HEK293 (cell line): ENCODE measurements at regions not wholly inside any gene's neighbourhood (a gene's known extent, or its start where the extent isn't known, plus 50 kb on each side); places are given as distances from the start of the nearest gene placed in this dataset.

ENCODE experiments used
- CTCF ChIA-PET: fragments of 350-600 bp; formaldehyde crosslinking; extraction: SDS; loops from one replicate; lab custom pipeline; 2021; ENCODE audit warnings: antibody characterized with exemption; lab: Yijun Ruan, JAX
- POLR2A ChIA-PET: fragments of 300-600 bp; formaldehyde crosslinking; extraction: SDS; loops from one replicate; lab custom pipeline; 2020; ENCODE audit warnings: antibody characterized with exemption, inconsistent platforms; lab: Yijun Ruan, JAX
- H3K27ac ChIP-seq: fragments of 200-500 bp; sonication (Bioruptor generic); 2 replicates; pipeline ENCODE4 v1.5.1; 2014; ENCODE audit warnings: low read depth, low read length, control low read depth, inconsistent platforms; ENCODE audit errors: extremely low read depth
- H3K36me3 ChIP-seq, 2 experiments: fragments of 200-500 bp in 1 of 2; sonication (Bioruptor generic) in 1 of 2; 1 replicate in 1 of 2; 2 replicates in 1 of 2; pipeline ENCODE4 v1.5.1; 2014 to 2017; ENCODE audit warnings: inconsistent platforms in 2 of 2, low read length in 2 of 2; ENCODE audit not compliant: control insufficient read depth in 2 of 2, insufficient read depth in 1 of 2
- H3K4me1 ChIP-seq: fragments of 200-500 bp; sonication (Bioruptor generic); 2 replicates; pipeline ENCODE4 v1.5.1; 2014; ENCODE audit warnings: mild to moderate bottlenecking, low read length, inconsistent platforms; ENCODE audit not compliant: control insufficient read depth, insufficient read depth
- H3K4me3 ChIP-seq: 2 replicates; pipeline ENCODE4 v1.5.1; 2011; ENCODE audit warnings: low read depth, mild to moderate bottlenecking, control low read depth, low read length, moderate library complexity
- H3K9me3 ChIP-seq: fragments of 200-500 bp; sonication (Bioruptor generic); 2 replicates; pipeline ENCODE4 v1.5.1; 2014; ENCODE audit warnings: low read depth, low read length, inconsistent platforms; ENCODE audit not compliant: control insufficient read depth, insufficient read depth
- GLI4 ChIP-seq: fragments of 450-650 bp; formaldehyde crosslinking; IDR thresholded peaks from 2 replicates; pipeline ENCODE4 v1.5.1; 2016; ENCODE audit warnings: missing biosample characterization, missing genetic modification characterization
- HIC1 ChIP-seq: fragments of 450-650 bp; formaldehyde crosslinking; IDR thresholded peaks from 2 replicates; pipeline ENCODE4 v1.5.1; 2016; ENCODE audit warnings: missing biosample characterization, missing genetic modification characterization
- HOXA7 ChIP-seq: sonication (generic); formaldehyde crosslinking; IDR thresholded peaks from 2 replicates; pipeline ENCODE4 v1.8.1; 2022; ENCODE audit warnings: missing genetic modification reagents, borderline replicate concordance
- KLF1 ChIP-seq: fragments of 450-650 bp; formaldehyde crosslinking; IDR thresholded peaks from 2 replicates; pipeline ENCODE4 v1.5.1; 2016; ENCODE audit warnings: missing biosample characterization, missing genetic modification characterization
- KLF10 ChIP-seq: fragments of 450-650 bp; IDR thresholded peaks from 2 replicates; pipeline ENCODE4 v1.5.1; 2018; ENCODE audit warnings: missing biosample characterization, mild to moderate bottlenecking, missing genetic modification characterization
- KLF16 ChIP-seq: fragments of 450-650 bp; formaldehyde crosslinking; IDR thresholded peaks from 2 replicates; pipeline ENCODE4 v1.5.1; 2017; ENCODE audit warnings: missing biosample characterization, missing genetic modification characterization
- SCRT1 ChIP-seq: fragments of 450-650 bp; formaldehyde crosslinking; IDR thresholded peaks from 2 replicates; pipeline ENCODE4 v1.5.1; 2016; ENCODE audit warnings: missing biosample characterization, missing genetic modification characterization, borderline replicate concordance
- SP2 ChIP-seq: fragments of 450-650 bp; formaldehyde crosslinking; IDR thresholded peaks from 2 replicates; pipeline ENCODE4 v1.5.1; 2016; ENCODE audit warnings: missing biosample characterization, missing genetic modification characterization
- YY1 ChIP-seq: fragments of 450-650 bp; formaldehyde crosslinking; IDR thresholded peaks from 2 replicates; pipeline ENCODE4 v1.5.1; 2018; ENCODE audit warnings: missing biosample characterization, missing genetic modification characterization
- ZBTB8A ChIP-seq: fragments of 450-650 bp; formaldehyde crosslinking; IDR thresholded peaks from 2 replicates; pipeline ENCODE4 v1.5.1; 2016; ENCODE audit warnings: missing biosample characterization, missing genetic modification characterization
- ZEB2 ChIP-seq: fragments of 450-650 bp; formaldehyde crosslinking; IDR thresholded peaks from 2 replicates; pipeline ENCODE4 v1.5.1; 2016; ENCODE audit warnings: missing biosample characterization, missing genetic modification characterization
- ZFHX2 ChIP-seq: fragments of 450-650 bp; formaldehyde crosslinking; conservative IDR thresholded peaks from 2 replicates; pipeline ENCODE4 v1.5.1; 2016; ENCODE audit warnings: missing biosample characterization, missing genetic modification characterization
- ZNF121 ChIP-seq: fragments of 450-650 bp; formaldehyde crosslinking; IDR thresholded peaks from 2 replicates; pipeline ENCODE4 v1.5.1; 2016; ENCODE audit warnings: missing biosample characterization, missing genetic modification characterization
- ZNF155 ChIP-seq: fragments of 450-650 bp; formaldehyde crosslinking; IDR thresholded peaks from 2 replicates; pipeline ENCODE4 v1.5.1; 2016; ENCODE audit warnings: missing biosample characterization, missing genetic modification characterization
- ZNF184 ChIP-seq: fragments of 450-650 bp; IDR thresholded peaks from 2 replicates; pipeline ENCODE4 v1.5.1; 2018; ENCODE audit warnings: missing biosample characterization, mild to moderate bottlenecking, missing genetic modification characterization
- ZNF2 ChIP-seq: fragments of 450-650 bp; formaldehyde crosslinking; IDR thresholded peaks from 2 replicates; pipeline ENCODE4 v1.5.1; 2016; ENCODE audit warnings: missing biosample characterization, missing genetic modification characterization
- ZNF23 ChIP-seq: fragments of 450-650 bp; formaldehyde crosslinking; IDR thresholded peaks from 2 replicates; pipeline ENCODE4 v1.5.1; 2016; ENCODE audit warnings: missing biosample characterization, missing genetic modification characterization, borderline replicate concordance
- ZNF24 ChIP-seq: fragments of 450-650 bp; formaldehyde crosslinking; IDR thresholded peaks from 2 replicates; pipeline ENCODE4 v1.5.1; 2016; ENCODE audit warnings: missing biosample characterization, missing genetic modification characterization
- ZNF335 ChIP-seq: fragments of 450-650 bp; formaldehyde crosslinking; conservative IDR thresholded peaks from 2 replicates; pipeline ENCODE4 v1.5.1; 2016; ENCODE audit warnings: missing biosample characterization, missing genetic modification characterization
- ZNF350 ChIP-seq: fragments of 450-650 bp; formaldehyde crosslinking; IDR thresholded peaks from 2 replicates; pipeline ENCODE4 v1.5.0; 2017; ENCODE audit warnings: missing biosample characterization, mild to moderate bottlenecking, missing genetic modification characterization
- ZNF416 ChIP-seq: fragments of 450-650 bp; formaldehyde crosslinking; IDR thresholded peaks from 2 replicates; pipeline ENCODE4 v1.5.1; 2016; ENCODE audit warnings: missing biosample characterization, missing genetic modification characterization
- ZNF48 ChIP-seq: fragments of 450-650 bp; formaldehyde crosslinking; IDR thresholded peaks from 2 replicates; pipeline ENCODE4 v1.5.1; 2016; ENCODE audit warnings: missing biosample characterization, missing genetic modification characterization
- ZNF600 ChIP-seq: fragments of 450-650 bp; formaldehyde crosslinking; IDR thresholded peaks from 2 replicates; pipeline ENCODE4 v1.5.1; 2016; ENCODE audit warnings: missing biosample characterization, missing genetic modification characterization
- ZNF626 ChIP-seq: fragments of 450-650 bp; sonication (Bioruptor Pico); formaldehyde crosslinking; IDR thresholded peaks from 2 replicates; pipeline ENCODE4 v1.5.1; 2018; ENCODE audit warnings: missing biosample characterization, missing genetic modification characterization, inconsistent platforms
- ZNF629 ChIP-seq: fragments of 450-650 bp; formaldehyde crosslinking; IDR thresholded peaks from 2 replicates; pipeline ENCODE4 v1.5.1; 2017; ENCODE audit warnings: missing biosample characterization, missing genetic modification characterization
- ZNF664 ChIP-seq: fragments of 450-650 bp; formaldehyde crosslinking; IDR thresholded peaks from 2 replicates; pipeline ENCODE4 v1.5.1; 2016; ENCODE audit warnings: missing biosample characterization, missing genetic modification characterization
- ZNF670 ChIP-seq: fragments of 450-650 bp; formaldehyde crosslinking; IDR thresholded peaks from 2 replicates; pipeline ENCODE4 v1.5.1; 2016; ENCODE audit warnings: missing biosample characterization, missing genetic modification characterization, low read depth
- ZNF747 ChIP-seq: fragments of 450-650 bp; formaldehyde crosslinking; IDR thresholded peaks from 2 replicates; pipeline ENCODE4 v1.5.1; 2016; ENCODE audit warnings: missing biosample characterization, missing genetic modification characterization
- ZNF768 ChIP-seq: fragments of 450-650 bp; formaldehyde crosslinking; IDR thresholded peaks from 2 replicates; pipeline ENCODE4 v1.5.1; 2018; ENCODE audit warnings: missing biosample characterization, mild to moderate bottlenecking, missing genetic modification characterization
- ZSCAN23 ChIP-seq: fragments of 450-650 bp; formaldehyde crosslinking; IDR thresholded peaks from 2 replicates; pipeline ENCODE4 v1.5.1; 2016; ENCODE audit warnings: missing biosample characterization, missing genetic modification characterization

- Histone ChIP-seq H3K27ac (no peak overlapping the region), H3K36me3 (no peaks in the 10 kb centered on the region), H3K9me3 (no peaks in the 10 kb centered on the region), H3K4me1 (no peaks in the 10 kb centered on the region), H3K4me3 (no peak overlapping the region)
- TF ChIP-seq ZNF24 (tag by site-specific recombination) (no peak), SP2 (tag by site-specific recombination) (no peak), ZEB2 (tag by site-specific recombination) (no peak)
- CTCF ChIA-PET, result no interaction called here
- POLR2A ChIA-PET, result no interaction called here
Observed at GRCh38 chr3:145209561-145209960, 951.4 kb downstream of the PLOD2 start.

GRCh38 chr3:145219355-145220235, 941.4 kb downstream of the PLOD2 start:
- no peaks in the 10 kb centered on the region for H3K9me3 ChIP-seq
- no peaks in the 10 kb centered on the region for H3K4me1 ChIP-seq
- CTCF ChIA-PET, result no interaction called here
- H3K4me3 ChIP-seq, result no peak overlapping the region
- H3K36me3 ChIP-seq, result no peaks in the 10 kb centered on the region
- TF ChIP-seq KLF10 (tag by site-specific recombination), result no peak
- TF ChIP-seq ZNF350, result no peak
- no peak for TF ChIP-seq YY1 (tag by site-specific recombination)
- TF ChIP-seq ZBTB8A, result no peak
- no peak for TF ChIP-seq ZNF629
- H3K27ac ChIP-seq, result no peak overlapping the region
- POLR2A ChIA-PET, result no interaction called here

GRCh38 chr3:145224886-145225285, 936.1 kb downstream of the PLOD2 start:
- Histone ChIP-seq H3K27ac (no peak overlapping the region), H3K4me1 (no peaks in the 10 kb centered on the region), H3K36me3 (no peaks in the 10 kb centered on the region), H3K9me3 (no peaks in the 10 kb centered on the region), H3K4me3 (no peak overlapping the region)
- TF ChIP-seq ZFHX2 (tag by site-specific recombination), result no peak
- no peak for TF ChIP-seq ZNF670 (tag by site-specific recombination)
- TF ChIP-seq KLF16 (tag by site-specific recombination), result no peak
- TF ChIP-seq ZNF184, result no peak
- no peak for TF ChIP-seq GLI4 (tag by site-specific recombination)
- TF ChIP-seq ZNF600 (tag by site-specific recombination), result no peak
- no peak for TF ChIP-seq SCRT1 (tag by site-specific recombination)
- no peak for TF ChIP-seq ZNF626 (tag by site-specific recombination)
- no peak for TF ChIP-seq ZNF155 (tag by site-specific recombination)
- POLR2A ChIA-PET, result no interaction called here
- CTCF ChIA-PET, result no interaction called here

GRCh38 chr3:145243875-145244274, 917.1 kb downstream of the PLOD2 start:
- H3K4me1 ChIP-seq, result no peaks in the 10 kb centered on the region
- no peaks in the 10 kb centered on the region for H3K9me3 ChIP-seq
- TF ChIP-seq ZNF768 (tag by site-specific recombination) (no peak), YY1 (tag by site-specific recombination) (no peak), ZNF23 (tag by site-specific recombination) (no peak), ZNF335 (tag by site-specific recombination) (no peak), ZSCAN23 (no peak), ZNF48 (no peak), ZNF747 (no peak), ZNF121 (tag by site-specific recombination) (no peak), KLF16 (tag by site-specific recombination) (no peak), ZNF626 (tag by site-specific recombination) (no peak), HIC1 (tag by site-specific recombination) (no peak), HOXA7 (CRISPR knock-in tag) (no peak), ZNF2 (tag by site-specific recombination) (no peak), ZNF416 (tag by site-specific recombination) (no peak), ZNF664 (no peak), ZNF24 (tag by site-specific recombination) (no peak), KLF1 (tag by site-specific recombination) (no peak)

More at GRCh38 chr3:145243875-145244274, 917.1 kb downstream of the PLOD2 start:
- ChIA-PET POLR2A (no interaction called here), CTCF (no interaction called here)
- H3K36me3 ChIP-seq, result no peaks in the 10 kb centered on the region
- no peak overlapping the region for H3K4me3 ChIP-seq
- no peak overlapping the region for H3K27ac ChIP-seq
